ENCODE measurements at regions not wholly inside any gene's neighbourhood (a gene's known extent, or its start where the extent isn't known, plus 50 kb on each side); places are given as distances from the start of the nearest gene placed in this dataset.
"Not testable (repeated sequence)": the region's sequence is repeated elsewhere in the genome, so short reads cannot be mapped to it uniquely, and the experiment has no call there.

GRCh38 chr16:29201296-29202024, 205.1 kb downstream of the NPIPB11 start:
- TF ChIP-seq POLR2A (IDR thresholded peaks at IDR 0.05; ENCODE audit: low read length); GATA1 (IDR thresholded peaks at IDR 0.05; ENCODE audit: low read depth, low read length): not testable (repeated sequence)
